Dedifferentiated amniotic fluid mesenchymal stem cell (primary cell): ENCODE measurements at regions not wholly inside any gene's neighbourhood (a gene's known extent, or its start where the extent isn't known, plus 50 kb on each side); places are given as distances from the start of the nearest gene placed in this dataset.

ENCODE experiments used
- DNase-seq: peaks from one replicate; pipeline ENCODE4 v3.0.0-alpha.2; 2016; ENCODE audit errors: extremely low spot score

DNA sequence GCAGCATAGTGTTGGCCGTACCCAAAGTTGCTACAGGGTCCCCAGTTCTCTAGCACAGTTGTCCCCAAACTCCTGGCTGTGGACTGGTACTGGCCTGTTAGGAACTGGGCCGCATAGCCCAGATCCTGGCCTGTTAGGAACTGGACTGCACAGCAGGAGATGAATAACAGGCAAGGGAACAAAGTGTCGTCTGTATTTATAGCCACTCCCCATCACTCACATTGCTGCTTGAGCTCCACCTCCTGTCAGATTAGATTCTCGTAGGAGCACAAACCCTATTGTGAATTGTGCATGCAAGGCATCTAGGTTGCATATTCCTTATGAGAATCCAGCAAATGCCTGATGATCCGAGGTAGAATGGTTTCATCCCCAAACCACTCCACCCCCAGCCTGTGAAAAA is 604.0 kb upstream of the LMCD1 start:
- no peak for DNase-seq

DNA sequence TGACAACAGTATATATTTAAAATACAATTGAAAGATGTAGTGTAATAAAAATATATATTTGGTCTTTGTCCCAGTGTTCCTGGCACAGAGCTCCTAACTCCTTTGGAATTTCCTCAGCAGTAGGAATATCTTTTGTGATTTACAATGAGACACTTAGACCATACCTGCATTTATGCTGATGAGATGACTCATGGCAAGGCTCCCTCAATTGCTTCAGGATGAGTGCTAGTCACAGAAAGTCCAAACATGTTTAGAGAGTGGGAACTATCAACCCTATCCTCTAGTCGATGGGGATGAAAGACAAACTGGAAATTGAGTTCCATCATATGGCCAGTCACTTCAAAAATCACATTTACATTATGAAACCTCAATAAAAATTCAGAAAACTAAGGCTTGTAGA is 588.3 kb upstream of the LMCD1 start:
- DNase-seq, result no peak

- no peak for DNase-seq
These were observed 586.3 kb upstream of the LMCD1 start for GRCh38 chr3:7915356-7915755.

- no peak for DNase-seq
These were observed 584.0 kb upstream of the LMCD1 start for GRCh38 chr3:7917443-7918151.

DNA sequence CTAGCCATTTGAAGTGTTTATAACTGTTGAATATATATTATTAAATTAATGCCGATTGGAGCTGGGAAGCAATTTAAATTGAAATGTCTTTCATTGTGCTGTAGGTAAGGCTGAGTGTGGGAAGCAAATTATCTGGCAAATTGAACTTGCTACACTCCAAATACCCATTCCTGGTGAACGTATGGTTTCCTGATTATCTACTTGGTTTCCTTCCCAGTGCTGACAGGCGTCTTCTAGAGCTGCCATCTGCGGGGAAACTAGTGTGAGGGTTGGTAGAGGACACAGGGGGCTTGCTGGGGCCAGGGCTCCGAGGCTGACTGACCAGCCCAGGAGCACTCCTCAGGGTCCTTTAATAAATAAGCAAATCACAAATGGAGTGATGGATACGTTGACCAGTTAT is 581.4 kb upstream of the LMCD1 start:
- DNase-seq, result no peak

DNA sequence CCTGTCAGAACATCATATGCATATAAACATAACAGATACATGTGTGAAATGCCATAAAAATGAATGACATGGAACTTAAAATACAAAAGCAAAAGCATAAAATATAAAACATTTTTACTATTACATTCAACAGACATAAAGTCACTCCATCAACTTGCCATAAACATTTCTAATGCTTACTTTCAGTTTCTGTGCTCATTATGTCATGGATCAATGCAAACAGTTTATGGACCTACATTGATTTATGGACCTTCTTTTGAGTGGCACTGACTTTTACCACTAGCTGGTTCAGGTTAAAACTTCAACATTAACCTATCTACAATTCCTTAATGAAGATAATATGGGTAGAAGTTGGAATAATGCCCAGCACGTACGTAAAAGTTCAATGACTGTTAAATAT is 577.4 kb upstream of the LMCD1 start:
- DNase-seq, result no peak

GRCh38 chr3:7927015-7927414 is 574.6 kb upstream of the LMCD1 start:
- DNase-seq, result no peak

DNA sequence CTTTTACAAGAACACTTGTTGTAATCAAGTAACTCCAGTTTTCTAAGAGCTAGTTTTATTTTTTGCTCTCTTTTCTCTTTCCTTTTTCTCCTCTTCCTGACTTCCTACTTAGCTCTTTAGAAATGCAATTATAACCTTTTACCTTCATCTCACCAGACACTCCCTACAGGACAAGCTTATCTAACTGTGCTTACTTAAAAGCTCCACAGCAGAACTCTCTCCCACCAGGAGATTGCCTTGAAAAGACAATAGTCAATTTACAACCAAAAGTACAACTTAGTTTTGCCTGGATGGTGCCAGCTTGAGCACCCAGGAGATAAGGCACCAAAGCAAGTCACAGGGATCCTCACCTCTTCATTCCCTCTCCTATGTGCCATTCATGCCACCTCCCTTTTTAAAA is 573.8 kb upstream of the LMCD1 start:
- no peak for DNase-seq

- DNase-seq, result no peak
These were observed 572.2 kb upstream of the LMCD1 start for GRCh38 chr3:7929319-7929889.

DNA sequence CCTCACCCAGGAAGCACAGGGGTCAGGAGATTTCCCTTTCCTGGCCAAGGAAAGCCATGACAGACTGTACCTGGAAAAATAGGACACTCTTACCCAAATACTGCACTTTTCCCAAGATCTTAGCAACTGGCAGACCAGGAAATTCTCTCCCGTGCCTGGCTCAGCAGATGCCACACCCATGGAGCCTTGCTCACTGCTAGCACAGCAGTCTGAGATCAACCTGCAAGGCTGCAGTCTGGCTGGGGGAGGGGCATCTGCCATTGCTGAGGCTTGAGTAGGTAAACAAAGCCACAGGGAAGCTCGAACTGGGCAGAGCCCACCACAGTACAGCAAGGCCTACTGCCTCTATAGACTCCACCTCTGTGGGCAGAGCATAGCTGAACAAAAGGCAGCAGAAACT is 567.3 kb upstream of the LMCD1 start:
- no peak for DNase-seq

- DNase-seq, result no peak
These were observed 553.7 kb upstream of the LMCD1 start for GRCh38 chr3:7947930-7948329.

DNA sequence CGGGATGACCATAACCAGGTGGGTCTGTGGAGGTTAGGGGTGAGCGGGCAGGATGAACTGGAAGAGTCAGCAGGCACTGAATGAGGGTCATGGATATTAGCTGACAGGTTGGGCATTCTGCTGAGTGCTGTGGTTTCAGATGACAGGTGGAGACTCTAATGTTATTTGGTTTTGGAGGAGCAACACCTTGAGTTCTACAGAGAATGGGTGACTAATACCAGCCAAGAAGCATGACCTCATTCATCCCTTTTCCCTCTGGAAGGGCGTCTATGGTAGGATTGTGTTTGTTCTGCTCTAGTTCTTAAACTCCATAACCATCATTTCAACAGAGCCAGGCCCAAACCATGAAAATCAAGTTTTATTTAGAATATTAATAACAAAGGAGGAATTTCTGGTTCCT is 550.7 kb upstream of the LMCD1 start:
- DNase-seq, result no peak

GRCh38 chr3:7953449-7954014 is 548.1 kb upstream of the LMCD1 start:
- no peak for DNase-seq

GRCh38 chr3:7957024-7957423 is 544.6 kb upstream of the LMCD1 start:
- DNase-seq, result no peak

- DNase-seq, result no peak
These were observed 542.5 kb upstream of the LMCD1 start for GRCh38 chr3:7959094-7959493.

DNA sequence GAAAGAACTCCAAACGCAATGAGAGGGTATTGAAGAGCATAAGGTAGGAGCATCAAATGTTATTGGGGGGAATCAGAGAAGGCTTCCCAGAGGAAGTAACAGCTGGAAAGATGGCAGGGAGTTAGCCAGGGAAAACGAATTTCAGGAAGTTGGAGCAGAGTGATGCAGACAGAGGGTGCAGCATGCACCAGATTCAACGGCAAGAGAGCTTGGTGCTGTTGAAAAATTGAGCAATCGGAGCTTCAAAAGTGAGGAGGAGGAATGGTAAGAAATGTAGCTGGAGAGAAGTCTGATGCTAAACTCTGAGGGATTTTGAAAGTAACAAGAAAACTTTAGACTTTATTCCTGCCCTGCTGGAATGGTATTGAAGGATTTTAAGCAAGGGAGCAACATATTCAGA is 541.0 kb upstream of the LMCD1 start:
- DNase-seq, result no peak

- no peak for DNase-seq
These were observed 539.3 kb upstream of the LMCD1 start for GRCh38 chr3:7962301-7962700.

- no peak for DNase-seq
These were observed 536.7 kb upstream of the LMCD1 start for GRCh38 chr3:7964899-7965298.

GRCh38 chr3:7973006-7973405 is 528.6 kb upstream of the LMCD1 start:
- no peak for DNase-seq

DNA sequence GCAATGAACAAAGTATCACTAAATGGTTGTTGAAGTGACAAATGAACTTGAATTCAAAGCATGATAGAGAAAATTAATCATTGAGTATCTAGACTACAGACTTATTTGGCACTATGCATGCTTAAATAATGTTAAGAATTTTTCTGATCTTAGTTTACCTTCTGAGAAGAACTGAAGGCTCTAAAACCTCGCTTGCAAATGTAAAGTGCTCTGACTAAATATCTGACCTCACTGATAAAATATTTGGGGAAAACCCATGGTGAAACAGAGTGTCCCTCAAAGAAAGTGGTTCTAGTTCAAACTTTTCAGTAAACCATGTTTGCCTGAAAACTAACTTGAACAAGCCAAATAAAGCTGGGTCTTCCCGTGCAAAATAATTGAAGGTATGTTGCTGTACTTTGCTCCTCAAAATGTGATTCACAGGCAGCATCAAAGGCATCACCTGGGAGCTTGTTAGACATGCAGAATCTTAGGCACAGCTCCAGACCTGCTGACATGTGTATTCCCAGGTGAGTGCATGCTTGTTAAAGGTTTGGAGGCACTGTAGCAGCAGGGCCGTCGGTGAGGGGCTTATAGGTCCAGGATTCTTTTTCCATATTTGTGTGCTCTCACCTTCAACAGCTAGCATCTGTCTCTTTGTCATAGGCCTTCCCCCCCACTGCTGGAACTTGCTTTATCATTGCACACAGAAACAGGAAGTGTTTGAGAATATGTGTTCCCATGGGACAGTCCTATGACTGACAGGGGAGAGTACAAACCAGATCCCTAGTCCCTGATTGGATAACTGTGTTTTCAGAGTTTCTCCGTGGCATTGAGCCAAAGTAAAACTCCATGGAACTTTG is 524.2 kb upstream of the LMCD1 start:
- DNase-seq, result no peak

GRCh38 chr3:7978087-7978422 is 523.6 kb upstream of the LMCD1 start:
- no peak for DNase-seq

DNA sequence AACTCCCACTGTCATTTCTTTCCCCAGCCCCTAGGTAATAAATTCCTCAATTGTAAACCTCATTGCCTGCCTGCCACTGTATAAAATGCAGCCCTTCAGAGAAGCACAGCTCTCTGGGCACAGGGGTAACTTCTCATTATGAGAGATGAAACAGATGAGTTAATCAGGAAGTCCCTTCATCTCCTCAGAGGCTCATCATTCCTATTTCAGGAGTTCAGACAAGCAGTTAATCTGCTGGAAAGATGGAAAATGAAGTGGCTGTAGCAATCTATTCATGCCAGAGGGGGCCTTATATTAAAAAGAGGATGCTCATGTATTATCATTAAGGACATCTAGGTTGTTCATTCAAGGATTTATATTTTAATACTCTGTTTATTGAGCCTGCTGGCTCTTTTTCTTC is 519.5 kb upstream of the LMCD1 start:
- DNase-seq, result no peak

GRCh38 chr3:7999384-7999783 is 502.2 kb upstream of the LMCD1 start:
- DNase-seq, result no peak
